Tibial nerve (tissue), 3 donors: ENCODE measurements at regions not wholly inside any gene's neighbourhood (a gene's known extent, or its start where the extent isn't known, plus 50 kb on each side); places are given as distances from the start of the nearest gene placed in this dataset.

ENCODE experiments used
- CTCF ChIP-seq, 5 experiments: fragments of 200-600 bp in 3 of 5; fragments of 450-650 bp in 2 of 5; sonication (generic) in 3 of 5; IDR thresholded peaks; one replicate each; pipeline ENCODE4 v1.5.1; 2016 to 2019; ENCODE audit warnings: antibody characterized with exemption in 5 of 5, mild to moderate bottlenecking in 3 of 5, moderate library complexity in 2 of 5
- POLR2A ChIP-seq, 2 donors: fragments of 450-650 bp; IDR thresholded peaks; one replicate each; pipeline ENCODE4 v1.6.1; 2017; ENCODE audit warnings: antibody characterized with exemption in 2 of 2, mild to moderate bottlenecking in 2 of 2, moderate library complexity in 2 of 2

GRCh38 chr5:1671351-1671750 is 128.3 kb downstream of the MRPL36 start:
- TF ChIP-seq CTCF (IDR thresholded peaks at IDR 0.05) (no peak), POLR2A (IDR thresholded peaks at IDR 0.05) (no peak)
